ENCODE measurements at regions not wholly inside any gene's neighbourhood (a gene's known extent, or its start where the extent isn't known, plus 50 kb on each side); places are given as distances from the start of the nearest gene placed in this dataset.

DNA sequence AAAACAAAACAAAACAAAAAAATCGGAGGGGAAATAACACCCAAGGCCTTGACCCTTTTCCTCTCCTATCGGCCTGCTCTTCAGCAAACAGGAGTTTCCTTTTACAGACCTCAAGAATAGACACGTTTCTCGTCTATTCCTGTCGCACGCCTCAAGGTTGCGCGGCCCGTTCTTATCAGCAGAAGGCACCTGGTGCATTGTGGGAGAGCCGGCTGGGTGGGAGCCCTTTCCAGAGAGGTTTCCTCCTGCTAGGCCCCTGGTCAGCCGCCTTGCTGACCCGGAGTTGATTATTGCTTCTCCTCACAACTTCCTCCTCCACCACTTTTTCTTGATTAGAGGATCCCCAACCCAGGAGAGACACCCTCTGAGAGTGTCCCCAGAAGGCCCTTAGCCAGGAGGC lies 497.3 kb downstream of the MIAT start:
- Histone ChIP-seq H3K27ac (no peak overlapping the region), H3K9me3 (no peaks in the 10 kb centered on the region), H3K4me1 (peaks cover 12% of the 10 kb centered on the region), H3K4me3 (no peak overlapping the region), H3K27me3 (peaks cover 7% of the 10 kb centered on the region), H3K36me3 (no peaks in the 10 kb centered on the region)
- TF ChIP-seq, protein P1, sequence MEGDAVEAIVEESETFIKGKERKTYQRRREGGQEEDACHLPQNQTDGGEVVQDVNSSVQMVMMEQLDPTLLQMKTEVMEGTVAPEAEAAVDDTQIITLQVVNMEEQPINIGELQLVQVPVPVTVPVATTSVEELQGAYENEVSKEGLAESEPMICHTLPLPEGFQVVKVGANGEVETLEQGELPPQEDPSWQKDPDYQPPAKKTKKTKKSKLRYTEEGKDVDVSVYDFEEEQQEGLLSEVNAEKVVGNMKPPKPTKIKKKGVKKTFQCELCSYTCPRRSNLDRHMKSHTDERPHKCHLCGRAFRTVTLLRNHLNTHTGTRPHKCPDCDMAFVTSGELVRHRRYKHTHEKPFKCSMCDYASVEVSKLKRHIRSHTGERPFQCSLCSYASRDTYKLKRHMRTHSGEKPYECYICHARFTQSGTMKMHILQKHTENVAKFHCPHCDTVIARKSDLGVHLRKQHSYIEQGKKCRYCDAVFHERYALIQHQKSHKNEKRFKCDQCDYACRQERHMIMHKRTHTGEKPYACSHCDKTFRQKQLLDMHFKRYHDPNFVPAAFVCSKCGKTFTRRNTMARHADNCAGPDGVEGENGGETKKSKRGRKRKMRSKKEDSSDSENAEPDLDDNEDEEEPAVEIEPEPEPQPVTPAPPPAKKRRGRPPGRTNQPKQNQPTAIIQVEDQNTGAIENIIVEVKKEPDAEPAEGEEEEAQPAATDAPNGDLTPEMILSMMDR (IDR thresholded peaks at IDR 0.05), result no peak
- no peak for ATAC-seq
- intact Hi-C loops (cut with DNase I), result no loop called here
- no peak for DNase-seq

DNA sequence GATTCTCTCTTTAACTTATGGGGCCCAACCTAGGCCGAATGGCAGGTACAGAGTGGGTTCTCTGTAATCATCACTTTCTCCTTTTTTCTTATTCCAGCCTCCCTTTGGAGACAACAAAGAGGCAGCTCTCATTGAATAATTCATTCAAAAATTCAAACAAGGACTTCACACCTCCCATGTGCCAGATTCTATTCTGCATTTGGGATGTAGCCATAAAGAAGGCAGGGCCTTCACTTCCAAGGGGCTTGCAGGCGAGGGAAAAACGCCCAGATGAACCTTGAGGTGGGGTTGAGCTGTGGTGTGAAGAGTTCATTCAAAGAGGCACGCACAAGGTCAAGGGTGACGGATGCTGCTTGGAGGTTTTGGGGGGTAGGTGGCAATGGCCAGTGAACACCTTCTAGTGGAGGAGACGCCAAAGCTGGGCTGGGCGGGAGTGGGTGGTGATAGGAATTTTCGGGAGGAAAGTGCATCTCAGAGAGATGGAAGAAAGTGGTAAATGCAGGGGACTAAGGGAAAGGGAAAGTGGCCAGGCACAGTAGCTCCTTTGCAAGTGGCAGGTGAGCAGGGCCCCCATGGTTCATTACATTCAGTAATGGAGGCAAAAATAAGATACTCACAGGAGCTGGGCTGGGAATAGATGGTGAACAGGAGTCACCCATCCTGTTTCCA lies 499.6 kb downstream of the MIAT start:
- Histone ChIP-seq H3K27ac (no peak overlapping the region), H3K4me1 (no peaks in the 10 kb centered on the region), H3K4me3 (no peak overlapping the region), H3K9me3 (no peaks in the 10 kb centered on the region), H3K36me3 (no peaks in the 10 kb centered on the region), H3K27me3 (peaks cover 13% of the 10 kb centered on the region)
- ATAC-seq (no peak), DNase-seq (no peak)
- TF ChIP-seq, protein P1 (IDR thresholded peaks at IDR 0.05), result no peak
- intact Hi-C loops (cut with DNase I), result no loop called here

DNA sequence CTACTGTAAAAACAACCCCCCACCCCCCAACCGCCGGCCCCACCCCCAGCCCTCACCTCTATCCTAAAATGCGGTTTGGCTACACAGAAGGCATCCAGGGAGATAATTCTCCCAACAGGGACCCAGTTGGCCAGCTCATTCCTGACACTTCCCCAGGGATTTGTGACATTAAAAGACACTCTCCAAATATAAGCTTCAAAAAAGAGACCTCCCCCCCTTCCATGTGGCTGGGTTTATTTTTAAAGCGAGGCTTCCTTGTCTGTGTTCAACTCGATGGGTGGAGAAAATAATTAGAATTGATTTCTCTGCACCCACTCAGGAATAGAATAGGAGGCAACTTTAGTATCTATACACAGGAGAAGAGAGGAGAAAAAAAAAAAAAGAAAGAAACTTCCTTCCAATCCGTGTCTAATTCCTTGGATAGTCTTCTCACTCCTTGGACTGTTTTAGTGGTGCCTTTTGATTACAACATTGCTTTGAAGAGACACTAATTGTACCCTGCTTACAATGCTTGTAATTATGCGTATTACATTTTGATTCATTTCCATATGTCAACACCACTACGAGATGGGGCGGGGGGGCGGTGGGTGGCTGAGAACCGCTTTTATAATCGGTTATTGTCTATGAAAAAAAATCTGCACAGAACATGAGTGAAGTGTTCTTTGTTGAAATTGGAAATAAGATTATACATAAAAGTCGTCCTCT lies 500.4 kb downstream of the MIAT start:
- intact Hi-C loops (cut with DNase I), result no loop called here
- ATAC-seq, result no peak
- H3K4me1 ChIP-seq, result no peaks in the 10 kb centered on the region
- H3K4me3 ChIP-seq, result no peak overlapping the region
- TF ChIP-seq, protein P1 (IDR thresholded peaks at IDR 0.05), result no peak
- peaks cover 13% of the 10 kb centered on the region for H3K27me3 ChIP-seq
- no peak overlapping the region for H3K27ac ChIP-seq
- no peak for DNase-seq
- H3K36me3 ChIP-seq, result no peaks in the 10 kb centered on the region
- no peaks in the 10 kb centered on the region for H3K9me3 ChIP-seq

DNA sequence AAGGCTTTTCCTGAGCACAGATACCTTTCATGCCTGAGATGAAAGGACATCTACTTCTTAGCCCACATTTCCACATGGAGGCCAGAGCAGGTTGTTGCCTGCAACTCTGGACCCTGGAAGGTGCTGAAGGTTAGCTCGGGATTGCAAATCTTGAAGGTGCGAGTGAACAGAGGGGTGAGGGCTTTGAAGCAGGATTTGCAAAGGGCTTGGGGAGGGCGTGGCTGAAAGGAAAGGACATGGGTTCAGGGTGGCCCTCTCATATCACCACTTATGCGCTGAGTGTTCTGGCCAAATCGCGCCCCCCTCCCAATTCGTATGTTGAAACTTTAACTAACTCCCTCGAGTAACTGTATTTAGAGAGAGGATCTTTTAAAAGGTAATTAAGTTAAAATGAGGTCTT lies 501.6 kb downstream of the MIAT start:
- Histone ChIP-seq H3K4me1 (no peaks in the 10 kb centered on the region), H3K27ac (no peak overlapping the region), H3K36me3 (no peaks in the 10 kb centered on the region), H3K27me3 (peaks cover 13% of the 10 kb centered on the region), H3K4me3 (no peak overlapping the region), H3K9me3 (no peaks in the 10 kb centered on the region)
- TF ChIP-seq, protein P1 (IDR thresholded peaks at IDR 0.05), result no peak
- no peak for DNase-seq
- ATAC-seq, result no peak
- intact Hi-C loops (cut with DNase I), result no loop called here

DNA sequence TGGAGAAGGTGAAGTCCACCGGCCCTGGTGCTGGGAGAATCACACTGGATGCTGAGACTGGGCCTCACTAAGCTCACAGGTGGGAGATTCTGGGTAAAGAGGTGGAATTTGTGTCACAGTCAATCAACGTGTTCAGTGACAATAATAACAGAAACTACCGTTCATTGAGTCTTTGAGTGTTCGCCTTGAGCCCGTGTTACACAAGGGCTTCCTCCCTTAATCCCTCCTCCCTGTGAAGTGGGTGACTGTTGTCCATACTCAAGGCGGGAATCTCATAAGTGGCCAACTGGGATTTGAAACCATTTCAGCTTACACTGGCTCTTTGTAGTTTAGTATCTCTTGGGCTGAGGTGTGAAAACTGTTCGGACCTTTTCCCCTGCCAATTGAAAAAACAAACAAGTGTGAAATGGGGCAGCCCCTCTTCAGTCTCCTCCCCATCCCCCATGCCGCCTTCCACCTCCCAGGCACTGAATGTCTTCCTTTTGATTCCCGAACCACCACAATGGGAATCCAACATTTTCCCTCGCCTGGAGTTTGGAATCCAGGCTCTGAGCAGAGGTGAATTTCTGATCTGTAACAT lies 502.4 kb downstream of the MIAT start:
- ATAC-seq (no peak), DNase-seq (no peak)
- Histone ChIP-seq H3K4me3 (no peak overlapping the region), H3K9me3 (no peaks in the 10 kb centered on the region), H3K4me1 (no peaks in the 10 kb centered on the region), H3K36me3 (no peaks in the 10 kb centered on the region), H3K27me3 (peaks cover 13% of the 10 kb centered on the region), H3K27ac (no peak overlapping the region)
- intact Hi-C loops (cut with DNase I), result no loop called here
- TF ChIP-seq, protein P1 (IDR thresholded peaks at IDR 0.05), result no peak
